ENCODE measurements at regions not wholly inside any gene's neighbourhood (a gene's known extent, or its start where the extent isn't known, plus 50 kb on each side); places are given as distances from the start of the nearest gene placed in this dataset.
"Not testable (repeated sequence)": the region's sequence is repeated elsewhere in the genome, so short reads cannot be mapped to it uniquely, and the experiment has no call there.

DNA sequence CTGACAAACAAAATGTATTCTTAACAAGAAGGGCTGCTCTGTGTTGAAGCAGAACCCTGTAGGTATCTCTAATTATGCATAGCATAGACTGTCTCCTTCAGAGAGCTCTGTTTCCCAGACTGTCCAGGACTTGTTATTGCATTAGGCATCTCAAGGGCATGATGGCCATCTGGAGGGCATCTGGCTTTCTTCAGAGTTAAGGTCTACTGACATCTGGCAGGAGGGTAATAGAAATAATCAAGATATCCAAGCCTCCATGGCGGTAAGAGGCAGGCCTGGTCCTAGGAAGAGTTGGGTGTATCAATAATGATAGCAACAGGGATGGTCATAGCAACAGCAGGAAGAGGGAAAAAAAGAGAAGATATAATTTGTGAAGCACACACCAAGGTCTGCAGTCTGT, 161.2 kb downstream of the TTC8 start:
- DNase-seq: no peak

DNA sequence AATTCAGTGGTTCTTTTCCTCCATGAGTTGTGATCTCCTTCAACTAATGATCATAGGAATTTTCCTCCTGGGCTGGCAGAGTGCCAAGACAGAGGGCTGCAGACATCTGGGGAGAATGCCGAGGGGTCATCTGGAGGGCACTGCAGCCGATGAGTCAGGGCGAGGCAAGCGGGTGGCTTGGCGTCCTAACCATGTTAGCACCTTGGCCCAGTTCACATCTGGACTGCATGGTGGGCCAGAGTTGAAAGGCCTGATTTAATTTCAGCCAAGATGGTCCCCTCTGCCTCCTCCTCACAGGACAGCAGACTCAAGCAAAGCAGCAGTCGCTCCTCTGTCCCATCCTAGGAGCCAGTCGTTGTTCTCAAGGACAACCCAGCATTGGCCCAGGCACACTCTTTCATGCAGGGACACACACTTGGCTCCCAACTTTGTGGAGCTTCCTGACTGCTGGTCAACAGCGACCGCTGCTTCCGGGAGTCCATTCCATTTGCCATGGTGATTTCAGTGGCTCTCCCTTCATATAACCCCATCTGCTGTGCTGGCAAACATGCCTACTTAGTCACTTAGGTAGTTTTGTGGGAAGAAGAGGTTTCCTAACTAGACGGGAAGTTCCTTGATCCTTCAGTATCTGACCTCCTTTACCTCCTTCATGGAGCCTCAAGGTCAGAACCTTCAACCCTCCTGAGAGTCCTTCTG, 161.8 kb downstream of the TTC8 start:
- DNase-seq: no peak

DNA sequence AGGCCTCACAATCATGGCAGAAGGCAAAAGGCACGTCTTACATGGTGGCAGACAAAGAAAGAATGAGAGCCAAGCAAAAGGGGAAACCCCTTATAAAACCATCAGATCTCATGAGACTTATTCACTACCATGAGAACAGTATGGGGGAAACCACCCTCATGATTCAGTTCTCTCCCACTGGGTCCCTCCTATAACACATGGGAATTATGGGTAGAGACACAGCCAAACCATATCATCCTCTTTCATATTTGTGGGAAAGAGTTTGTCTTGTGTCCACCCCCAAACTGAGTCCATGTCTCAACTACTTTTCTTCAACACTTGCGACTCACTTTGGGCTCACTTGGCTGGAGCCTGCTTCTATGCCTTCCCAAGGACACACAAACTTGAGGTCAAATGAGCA, 162.5 kb downstream of the TTC8 start:
- not testable (repeated sequence) for DNase-seq

DNA sequence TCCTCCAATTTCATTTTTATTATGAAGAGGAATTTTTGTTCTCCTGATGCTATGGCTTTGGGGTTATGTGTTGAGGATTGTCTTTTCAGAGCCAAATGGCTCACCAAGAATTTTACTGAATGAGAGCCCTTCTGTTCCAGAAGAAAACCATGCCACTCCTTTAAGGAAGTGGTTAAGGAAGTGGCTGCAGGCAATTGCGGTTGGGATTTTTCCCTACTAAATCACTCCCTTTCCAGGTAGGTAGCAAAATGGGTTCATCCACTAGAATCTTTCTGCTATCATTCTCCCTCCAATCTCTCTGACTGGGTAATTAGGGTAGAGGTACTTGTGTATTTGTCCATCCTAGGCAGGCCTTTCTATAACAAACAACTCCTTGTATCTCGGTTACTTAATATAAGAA, 163.1 kb downstream of the TTC8 start:
- no peak for DNase-seq

DNA sequence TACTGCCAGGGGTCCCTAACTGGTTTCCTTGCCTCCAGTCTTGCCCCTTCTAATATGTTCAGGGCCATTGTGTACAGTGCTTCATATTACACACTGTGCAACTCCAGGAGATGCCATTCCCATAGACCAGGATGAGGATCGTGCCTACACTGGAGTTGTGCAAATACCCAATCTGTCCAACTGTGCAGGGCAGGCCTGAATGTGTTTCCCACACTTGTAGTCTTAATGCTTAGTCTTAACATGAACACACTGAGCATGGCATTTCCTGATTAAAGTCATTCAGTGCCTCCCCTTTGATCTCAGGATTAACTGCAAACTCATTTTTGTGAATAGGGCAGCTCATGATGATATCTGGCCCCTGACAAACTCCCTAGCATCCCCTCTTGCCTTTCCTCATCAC, 165.5 kb downstream of the TTC8 start:
- no peak for DNase-seq

DNA sequence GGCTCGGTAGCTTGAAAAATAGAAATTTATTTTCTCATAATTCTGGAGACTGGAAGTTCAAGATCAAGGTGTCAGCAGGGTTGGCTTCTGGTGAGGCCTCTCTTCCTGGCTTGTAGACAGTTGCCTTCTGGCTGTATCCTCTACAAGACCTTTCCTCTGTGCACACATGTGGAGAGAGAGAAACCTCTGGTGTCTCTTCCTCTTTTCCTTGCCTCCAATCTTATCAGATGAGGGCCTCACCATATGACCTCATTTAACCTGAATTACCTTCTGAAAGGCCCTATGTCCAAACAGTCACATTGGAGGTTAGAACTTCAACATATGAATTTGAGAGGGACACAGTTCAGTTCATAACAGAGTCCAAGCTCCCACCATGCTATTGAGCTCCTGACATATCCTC, 166.4 kb downstream of the TTC8 start:
- no peak for DNase-seq

DNA sequence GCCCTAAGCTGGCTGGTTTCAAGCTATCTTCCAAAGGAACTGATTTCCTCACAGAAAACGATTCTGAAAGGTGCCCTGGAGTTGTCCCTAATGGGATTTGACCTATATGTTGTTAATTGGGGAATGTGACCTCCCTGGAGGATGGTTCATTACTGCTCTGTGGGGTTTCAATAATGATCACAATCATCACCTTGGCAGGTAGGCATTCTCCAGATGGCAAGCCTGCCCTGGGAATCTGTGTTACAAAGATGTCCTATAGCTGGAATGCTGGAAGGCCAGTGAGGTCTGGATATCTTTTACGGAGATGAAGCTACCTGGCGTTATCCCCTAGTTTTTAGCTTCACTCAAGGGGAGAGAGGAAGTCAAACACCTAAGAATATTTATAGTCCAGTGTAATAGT, 167.6 kb downstream of the TTC8 start:
- DNase-seq: no peak

DNA sequence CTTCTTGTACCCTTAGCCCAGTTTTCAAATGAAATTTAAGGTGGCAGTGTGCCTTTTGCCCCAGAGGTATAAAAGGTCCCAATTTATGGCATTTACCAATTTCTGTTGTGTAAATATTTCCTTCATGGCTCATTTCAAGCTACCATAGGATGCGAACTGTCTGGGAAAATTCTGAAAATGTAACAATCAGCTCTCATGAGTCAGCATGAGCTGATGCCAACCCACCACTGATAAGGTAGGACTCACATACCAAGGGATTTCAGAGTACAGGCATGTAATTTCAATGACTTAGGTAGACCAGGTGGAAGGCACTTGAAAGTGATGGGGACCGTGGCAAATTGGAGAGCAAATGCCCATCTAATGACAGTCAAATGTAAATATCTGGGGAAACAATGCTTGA, 169.5 kb downstream of the TTC8 start:
- DNase-seq: no peak

DNA sequence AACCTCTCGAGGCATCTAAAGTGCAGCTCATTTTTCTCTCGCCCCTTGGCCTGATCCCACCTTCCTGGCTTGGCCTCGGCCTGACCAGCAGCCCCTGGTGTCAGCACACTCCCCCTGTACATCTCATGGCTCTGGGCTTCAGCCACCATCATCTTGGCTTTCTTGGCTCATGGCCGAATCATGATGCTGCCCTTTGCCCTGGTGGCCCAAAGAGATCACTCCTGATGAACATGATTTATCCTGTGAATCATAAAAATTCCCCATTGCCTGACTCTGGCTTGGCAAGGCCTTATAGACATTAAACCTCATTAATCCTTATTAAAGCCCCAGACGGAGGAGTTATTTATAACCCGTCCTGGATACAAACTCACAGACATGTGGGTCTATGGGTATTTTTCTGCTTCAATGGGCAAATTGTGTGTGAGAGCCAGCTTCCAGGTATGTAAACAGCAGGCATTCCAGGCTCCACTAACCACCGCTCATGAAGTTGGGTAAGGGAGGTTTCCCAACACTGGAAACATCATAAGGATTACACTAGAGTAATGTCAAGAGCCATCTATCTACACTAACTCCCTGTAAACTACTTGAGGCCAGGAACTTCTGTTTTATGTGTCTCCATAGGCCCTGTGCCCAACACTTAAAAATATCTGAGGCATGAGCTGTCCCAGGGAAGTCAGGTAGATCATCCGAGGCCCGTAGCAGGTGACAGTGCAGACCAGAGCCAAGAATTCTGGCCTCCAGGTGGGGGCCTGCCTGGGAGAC, 171.2 kb downstream of the TTC8 start:
- DNase-seq: no peak

DNA sequence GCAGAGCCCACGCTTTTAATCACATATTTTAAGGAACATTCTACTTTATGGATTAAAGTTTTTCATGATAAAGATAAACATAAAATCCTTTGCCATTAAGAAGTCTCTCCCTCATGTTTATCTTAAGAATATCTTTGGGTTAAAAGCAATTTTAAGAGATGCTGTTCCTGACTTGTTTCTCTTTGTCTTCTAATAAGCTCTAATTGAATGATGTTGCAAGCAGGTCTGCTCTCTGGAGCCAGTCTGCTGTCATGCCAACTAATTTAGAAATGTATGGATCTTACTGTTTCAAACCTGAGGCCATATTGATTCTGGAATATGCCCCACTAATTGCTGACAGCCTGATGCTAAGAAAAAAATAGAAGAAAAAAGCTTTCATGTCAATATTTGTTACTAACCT, 173.6 kb downstream of the TTC8 start:
- DNase-seq: no peak

DNA sequence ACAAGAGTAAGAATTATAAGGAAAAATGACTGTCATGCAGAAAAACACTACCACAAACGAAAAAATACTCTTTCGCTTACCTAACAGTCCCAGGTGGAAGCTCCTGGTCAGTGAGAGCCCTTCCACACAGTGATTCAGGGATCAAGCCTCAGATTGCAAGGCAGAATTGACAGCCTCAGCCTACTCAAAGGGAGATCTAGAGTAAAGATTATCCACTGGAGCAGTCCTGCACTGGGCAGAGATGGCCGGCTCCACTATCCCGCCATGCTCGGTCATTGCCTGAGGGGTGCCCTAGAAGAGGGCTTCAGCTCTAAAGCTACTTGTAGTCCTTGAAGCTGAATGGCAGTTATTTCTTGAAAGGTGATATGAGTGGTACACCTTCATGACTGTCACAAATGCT, 174.7 kb downstream of the TTC8 start:
- no peak for DNase-seq

DNA sequence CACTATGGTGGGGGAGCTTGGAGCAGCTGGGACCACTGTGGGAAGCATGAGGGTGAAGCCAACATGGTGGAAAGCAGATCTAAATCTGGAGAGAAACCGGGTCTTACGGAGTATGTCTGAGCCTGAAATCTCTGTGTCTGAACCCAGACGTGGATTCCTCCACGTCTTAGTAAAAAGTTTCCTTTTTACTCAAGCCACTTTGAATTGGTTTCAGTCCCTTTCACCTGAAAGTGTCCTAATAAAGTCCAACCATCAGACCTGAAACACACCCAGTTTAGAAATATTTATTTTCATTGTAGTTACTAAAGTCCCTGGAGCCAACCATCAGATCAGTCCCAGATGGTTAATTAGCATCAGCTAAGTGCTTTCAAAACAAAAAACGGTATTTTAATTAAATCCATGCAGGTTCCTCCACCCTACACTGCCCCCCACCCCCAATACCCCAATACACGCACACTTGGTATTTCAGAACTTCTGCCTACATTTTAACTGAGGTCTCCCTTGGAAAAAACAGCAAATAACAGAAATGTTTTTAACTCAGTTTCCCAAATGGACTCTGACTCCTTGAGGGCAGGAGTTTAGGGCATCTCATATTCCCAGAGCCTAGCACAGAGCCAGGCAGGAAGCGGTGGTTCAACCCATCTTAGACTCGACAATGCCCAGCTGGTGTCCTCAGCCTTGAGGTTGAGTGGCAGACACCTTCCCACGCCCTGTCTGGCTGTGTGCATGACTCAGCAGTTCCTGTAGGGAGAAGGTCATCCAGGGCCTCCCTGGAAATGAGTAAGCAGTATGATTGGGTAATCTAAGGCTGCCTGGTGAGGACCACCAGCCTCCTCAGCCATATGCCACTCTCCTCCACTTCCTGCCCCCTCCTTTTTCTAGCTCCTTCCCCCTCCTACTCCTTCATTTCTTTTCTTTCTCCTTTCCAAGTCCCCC, 175.8 kb downstream of the TTC8 start:
- DNase-seq: no peak

DNA sequence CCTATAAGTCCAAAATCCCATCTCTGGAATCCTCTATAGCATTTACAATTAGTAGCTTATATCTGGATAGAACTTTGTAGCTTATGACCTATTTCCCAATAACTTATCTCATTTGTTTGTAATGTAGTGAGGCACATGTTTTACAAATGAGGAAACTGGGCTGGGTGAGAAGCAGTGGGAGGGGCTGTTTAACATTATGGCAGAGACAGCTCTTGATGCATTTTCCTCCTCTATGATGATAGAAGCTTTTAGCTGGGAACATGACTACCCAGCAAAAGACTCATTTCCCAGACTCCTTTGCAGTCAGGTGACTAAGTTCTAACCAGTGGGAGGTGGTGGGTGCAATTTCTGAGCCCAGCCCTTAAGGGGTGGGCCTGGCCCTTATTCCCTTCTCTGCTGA, 179.7 kb downstream of the TTC8 start:
- no peak for DNase-seq

DNA sequence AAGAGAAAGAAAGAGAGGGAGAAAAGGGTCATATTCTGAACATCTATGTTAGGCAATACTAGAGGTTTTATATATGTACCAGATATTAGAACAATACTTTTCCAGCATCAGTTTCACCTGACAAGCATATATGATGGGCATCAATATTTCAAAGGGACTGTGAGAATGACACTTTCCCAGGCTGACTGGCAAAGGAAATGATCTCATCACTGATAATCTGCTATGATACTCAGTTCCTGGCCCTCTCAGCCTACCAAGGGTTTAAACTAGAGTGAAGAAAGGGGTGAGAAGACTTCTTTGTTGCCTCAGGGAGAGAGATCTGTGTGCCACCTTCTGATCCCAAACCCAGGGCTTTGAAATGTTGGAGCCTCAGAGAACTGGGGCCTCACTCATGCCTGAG, 183.5 kb downstream of the TTC8 start:
- DNase-seq: no peak

DNA sequence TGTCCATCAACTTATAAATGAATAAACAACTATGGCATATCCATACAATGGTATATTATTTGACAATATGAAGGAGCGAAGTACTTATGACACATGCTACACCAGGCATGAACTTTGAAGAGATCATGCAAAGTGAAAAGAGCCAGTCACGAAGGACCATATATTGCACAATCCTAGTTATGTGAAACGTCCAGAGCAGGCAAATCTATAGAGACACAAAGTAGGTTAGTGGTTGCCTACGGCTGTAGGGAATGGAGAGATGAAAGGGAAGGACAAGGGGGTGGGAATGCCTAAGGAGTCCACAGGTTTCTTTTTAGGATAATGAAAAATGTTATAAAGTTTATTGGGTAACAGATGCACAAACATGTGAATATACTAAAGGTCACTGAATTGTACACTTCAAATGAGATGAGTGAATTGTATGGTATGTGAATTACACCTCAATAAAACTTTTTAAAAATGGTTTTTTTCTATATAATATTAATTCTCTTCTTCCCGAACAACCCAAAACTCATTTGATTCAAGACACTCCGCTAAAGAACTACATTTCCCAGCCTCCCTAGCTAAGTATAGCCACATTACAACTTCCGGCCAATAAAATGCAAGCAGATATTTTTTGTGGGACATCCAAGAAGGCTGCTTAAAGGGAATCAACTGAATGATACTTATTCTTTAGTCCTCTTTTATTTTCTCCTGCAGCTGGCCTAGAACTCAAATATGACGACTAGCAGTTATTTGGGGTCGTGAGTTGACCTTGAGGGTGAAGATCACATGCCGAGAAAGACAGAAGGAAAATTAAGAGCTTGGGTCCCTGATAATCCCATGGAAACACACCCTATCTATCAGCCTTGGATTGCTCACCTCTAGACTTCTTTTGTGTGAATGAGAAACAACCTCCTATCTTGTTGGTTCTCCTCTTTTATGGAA, 187.2 kb downstream of the TTC8 start:
- DNase-seq: no peak

DNA sequence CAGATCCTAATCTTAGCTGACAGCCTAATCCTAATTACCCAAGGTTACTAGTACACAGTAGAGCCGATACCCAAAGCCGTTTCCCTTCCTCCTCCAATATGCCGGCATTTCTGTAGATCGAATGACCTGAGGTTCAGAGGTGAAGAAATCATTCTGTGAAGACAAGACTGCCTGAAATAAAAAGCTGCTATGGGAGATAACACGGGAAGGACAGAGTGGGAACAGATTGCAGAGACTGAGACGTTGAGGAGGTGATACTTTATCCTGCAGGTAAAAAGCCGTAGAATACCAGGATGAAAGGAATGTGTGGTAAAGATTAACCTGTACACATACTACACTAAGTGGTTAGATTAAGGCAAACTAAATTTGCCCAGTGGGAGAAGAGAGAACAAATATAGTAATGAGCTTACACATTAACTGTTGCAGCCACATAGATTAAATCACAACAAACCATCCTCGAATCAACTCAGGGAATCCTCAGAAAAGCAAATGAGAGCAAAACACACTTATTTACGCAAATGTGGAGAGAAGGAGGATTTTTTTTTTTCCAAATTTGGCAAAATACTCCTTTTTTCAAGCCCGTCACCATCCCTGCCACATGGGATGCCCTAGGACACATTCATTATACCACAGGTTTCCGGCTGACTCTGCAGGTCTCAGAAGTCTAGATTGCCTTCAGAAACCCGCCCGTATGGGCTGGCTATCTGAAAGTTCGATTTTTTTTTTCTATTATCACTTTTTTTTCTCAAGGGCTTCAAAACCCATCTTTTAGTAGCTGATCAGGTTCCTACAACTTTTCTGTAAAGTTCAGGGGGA, 188.0 kb downstream of the TTC8 start:
- DNase-seq: no peak

DNA sequence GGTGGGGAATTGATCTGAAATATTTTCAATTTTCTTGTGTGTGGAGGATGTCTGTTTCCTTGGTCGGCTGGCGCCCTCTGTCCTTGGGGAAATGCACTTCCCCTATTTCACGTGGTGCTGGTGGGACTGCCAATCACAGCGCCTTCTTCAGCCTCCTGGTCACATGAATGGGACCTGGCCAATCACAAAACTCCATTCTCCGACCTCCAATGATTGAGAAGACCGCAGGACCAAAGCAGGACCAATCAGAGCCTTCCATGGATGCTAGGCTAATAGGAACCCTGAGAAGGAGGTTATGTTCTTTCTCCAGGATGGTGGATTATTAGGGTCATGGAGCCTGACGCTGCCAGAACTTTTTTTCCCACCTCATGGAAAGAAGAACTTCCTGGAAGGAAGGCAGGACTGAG, 188.7 kb downstream of the TTC8 start:
- DNase-seq: no peak

DNA sequence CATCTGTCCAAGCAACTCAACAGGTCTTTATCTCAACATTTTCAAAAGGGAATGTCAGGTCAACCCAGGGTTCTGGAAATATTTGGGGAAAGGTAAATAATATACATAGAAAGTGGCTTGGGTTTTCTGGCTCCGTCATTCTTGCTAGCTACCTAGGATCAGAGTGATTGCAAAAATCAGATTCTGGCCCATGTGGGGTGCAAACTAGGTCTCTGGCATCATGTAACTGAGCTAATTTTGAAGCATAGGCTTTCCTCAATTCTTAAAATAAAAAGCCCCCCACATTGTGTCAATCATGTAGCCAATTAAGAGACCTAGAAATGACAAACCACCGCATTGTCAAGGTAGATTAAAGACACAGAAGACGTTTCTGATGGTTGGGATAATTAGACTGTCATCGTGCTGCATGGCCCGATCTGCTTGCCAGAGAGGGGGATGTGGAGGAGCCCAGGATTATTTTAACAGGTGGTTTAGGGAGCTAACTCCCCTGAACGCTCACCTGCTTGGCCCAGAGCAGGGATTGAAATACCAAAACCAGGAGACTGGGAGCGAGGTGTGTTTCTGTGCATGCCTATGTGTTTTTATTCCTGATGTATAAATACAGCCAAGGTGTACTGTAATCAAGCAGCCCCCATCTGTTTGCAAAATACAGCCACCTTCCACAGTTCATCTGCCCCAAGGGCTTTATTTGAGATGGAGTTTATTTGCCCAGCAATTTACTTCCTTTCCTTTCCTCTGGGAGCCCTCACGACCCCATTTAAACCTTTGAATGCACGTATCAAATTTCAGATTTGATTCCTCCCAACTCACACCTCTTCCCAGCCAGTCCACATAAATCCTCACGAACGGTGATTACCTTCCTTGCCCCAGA, 189.5 kb downstream of the TTC8 start:
- no peak for DNase-seq

DNA sequence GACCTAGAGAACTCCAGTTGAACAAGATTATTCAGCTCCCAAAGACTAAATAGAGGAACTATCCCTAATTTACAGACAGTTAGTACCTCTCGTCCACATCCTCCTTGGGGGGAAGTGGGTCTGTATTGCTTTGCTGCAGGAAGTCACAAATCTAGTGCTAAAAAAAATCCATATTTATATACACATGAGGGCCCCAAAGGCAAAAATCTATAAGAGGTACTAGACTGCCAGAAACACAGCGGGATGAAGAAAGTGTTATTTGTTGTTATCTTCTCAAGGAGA, 190.1 kb downstream of the TTC8 start:
- no peak for DNase-seq

DNA sequence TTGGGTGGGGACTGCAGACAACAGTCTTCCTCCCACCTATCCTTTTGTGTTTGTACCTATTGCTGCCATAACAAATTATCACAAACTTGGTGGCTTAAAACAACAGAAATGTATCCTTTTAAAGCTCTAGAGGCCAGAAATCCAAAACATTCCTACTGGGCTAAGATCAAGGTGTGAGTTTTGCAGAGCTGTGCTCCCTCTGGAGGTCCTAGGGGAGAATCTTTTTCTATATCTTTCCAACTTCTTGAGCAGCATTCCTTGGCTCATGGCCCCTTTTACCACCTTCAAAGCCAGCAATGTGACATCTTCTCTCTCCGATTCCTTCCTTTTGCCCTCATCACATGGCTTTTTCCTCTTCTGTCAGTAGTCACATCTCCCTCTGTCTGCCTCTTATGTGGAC, 190.6 kb downstream of the TTC8 start:
- no peak for DNase-seq

DNA sequence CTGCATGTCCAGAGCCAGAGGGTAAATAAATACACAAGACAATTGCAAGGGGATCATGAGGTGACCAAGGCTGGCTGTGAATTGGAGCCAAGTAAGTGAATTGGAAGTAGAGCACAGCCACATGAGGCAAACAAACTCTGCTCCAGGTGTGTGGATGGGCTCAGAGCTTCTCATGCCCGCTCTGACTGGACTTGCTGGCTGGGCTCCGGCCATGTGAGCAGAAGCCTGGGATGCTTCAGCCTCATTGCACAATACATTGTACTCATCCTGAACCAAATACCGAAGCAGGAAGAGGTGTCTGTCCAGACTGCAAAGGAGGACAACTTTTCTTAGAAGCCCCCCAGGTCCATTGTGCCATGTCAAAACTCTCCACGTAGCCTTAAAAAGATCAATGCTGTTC, 193.0 kb downstream of the TTC8 start:
- no peak for DNase-seq
